ENCODE measurements at regions not wholly inside any gene's neighbourhood (a gene's known extent, or its start where the extent isn't known, plus 50 kb on each side); places are given as distances from the start of the nearest gene placed in this dataset.

DNA sequence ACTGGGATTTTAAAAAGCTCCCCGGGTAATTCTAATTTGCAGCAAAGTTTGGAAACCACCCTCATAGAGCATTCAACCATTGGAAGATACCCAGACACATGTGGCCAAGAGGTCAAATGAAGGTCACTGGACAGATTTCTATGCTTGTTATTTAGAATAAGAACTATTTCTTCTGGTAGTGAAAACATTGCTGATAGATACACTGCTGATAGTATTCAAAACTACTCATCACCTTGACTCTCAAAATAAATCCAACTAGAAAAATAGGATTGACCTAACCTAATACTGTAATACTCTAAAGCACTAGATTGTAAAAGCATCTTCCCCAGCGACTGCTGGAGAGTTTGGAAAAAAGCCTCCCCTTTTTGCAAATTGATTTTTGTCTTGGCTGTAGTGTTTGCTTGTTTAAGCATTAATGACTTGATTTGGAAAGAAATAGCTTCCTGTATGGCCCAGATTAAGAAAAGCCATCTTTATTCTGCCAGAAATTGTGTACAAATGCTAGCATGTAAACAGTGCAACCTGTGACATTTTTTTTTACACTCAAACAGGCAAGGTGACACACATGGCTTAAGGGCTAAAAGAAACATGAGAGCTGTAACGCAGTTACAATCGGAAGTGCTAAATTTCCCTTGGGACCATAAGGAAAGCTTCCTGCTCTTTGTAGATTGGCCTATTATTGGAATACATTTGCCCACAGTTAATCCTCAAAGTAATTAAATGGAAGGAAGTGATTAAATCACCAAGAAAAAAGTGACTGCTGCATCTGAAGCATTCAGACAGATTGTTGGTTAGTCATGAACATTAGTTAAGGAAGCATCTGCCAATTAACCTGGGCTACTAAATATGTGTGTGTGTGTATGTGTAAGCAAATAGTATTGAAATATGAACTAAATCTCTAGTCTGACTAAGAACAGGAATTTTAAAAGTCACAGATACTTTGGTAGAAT, 356.5 kb upstream of the ATP2B1 start:
- Histone ChIP-seq H3K36me3 (ENCODE audit: control insufficient read depth, insufficient read depth, low read length) (no peaks in the 10 kb centered on the region), H3K4me3 (replicated peaks; ENCODE audit: low read depth, low read length) (no peak overlapping the region), H3K27me3 (replicated peaks; ENCODE audit: control insufficient read depth, insufficient read depth, low read length) (no peaks in the 10 kb centered on the region)
- no peak for DNase-seq (ENCODE audit: extremely low read depth, insufficient read length)
- TF ChIP-seq, protein P1, sequence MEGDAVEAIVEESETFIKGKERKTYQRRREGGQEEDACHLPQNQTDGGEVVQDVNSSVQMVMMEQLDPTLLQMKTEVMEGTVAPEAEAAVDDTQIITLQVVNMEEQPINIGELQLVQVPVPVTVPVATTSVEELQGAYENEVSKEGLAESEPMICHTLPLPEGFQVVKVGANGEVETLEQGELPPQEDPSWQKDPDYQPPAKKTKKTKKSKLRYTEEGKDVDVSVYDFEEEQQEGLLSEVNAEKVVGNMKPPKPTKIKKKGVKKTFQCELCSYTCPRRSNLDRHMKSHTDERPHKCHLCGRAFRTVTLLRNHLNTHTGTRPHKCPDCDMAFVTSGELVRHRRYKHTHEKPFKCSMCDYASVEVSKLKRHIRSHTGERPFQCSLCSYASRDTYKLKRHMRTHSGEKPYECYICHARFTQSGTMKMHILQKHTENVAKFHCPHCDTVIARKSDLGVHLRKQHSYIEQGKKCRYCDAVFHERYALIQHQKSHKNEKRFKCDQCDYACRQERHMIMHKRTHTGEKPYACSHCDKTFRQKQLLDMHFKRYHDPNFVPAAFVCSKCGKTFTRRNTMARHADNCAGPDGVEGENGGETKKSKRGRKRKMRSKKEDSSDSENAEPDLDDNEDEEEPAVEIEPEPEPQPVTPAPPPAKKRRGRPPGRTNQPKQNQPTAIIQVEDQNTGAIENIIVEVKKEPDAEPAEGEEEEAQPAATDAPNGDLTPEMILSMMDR (IDR thresholded peaks at IDR 0.05; ENCODE audit: insufficient read depth, low read length, poor library complexity, severe bottlenecking), result no peak

DNA sequence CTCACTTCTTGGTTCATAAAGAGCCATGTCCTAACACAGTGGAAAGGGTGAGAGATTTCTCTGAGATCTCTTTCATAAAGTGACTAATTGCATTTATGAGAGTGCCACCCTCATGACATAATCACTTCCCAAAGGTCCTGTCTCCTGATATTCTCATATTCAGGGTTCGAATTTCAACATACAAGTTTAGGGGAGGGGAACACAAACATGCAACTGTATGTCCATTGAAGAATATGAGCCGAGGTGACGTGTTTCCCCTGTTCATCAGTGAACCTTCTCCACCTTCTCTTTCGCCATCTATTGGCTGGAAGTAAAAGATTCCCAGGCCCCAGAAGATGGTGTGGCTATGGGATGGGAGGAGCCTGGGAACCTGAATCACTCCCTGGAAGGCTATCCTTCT, 354.2 kb upstream of the ATP2B1 start:
- H3K36me3 ChIP-seq (ENCODE audit: control insufficient read depth, insufficient read depth, low read length), result no peaks in the 10 kb centered on the region
- no peak overlapping the region for H3K4me3 ChIP-seq (replicated peaks; ENCODE audit: low read depth, low read length)
- no peaks in the 10 kb centered on the region for H3K27me3 ChIP-seq (replicated peaks; ENCODE audit: control insufficient read depth, insufficient read depth, low read length)
- TF ChIP-seq, protein P1 (IDR thresholded peaks at IDR 0.05; ENCODE audit: insufficient read depth, low read length, poor library complexity, severe bottlenecking), result no peak
- DNase-seq (ENCODE audit: extremely low read depth, insufficient read length), result no peak

DNA sequence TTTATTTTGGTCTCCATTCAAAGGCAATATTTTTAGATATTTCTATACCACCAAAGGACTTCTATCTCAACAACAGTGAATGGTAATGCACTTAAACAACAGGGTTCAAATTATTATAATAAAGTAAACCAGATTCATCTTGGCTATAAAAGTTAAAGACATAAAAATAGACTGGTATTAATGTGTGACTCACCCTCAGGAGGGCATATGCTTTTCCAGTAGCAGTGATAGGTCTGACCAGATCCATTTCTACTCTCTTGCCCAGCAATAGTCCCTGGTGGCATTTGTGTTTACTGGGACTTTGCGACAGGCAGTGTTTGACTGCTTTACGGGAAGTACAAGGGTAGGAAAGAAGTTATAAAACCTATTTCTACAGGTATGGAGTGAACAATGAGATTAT, 353.2 kb upstream of the ATP2B1 start:
- TF ChIP-seq, protein P1 (IDR thresholded peaks at IDR 0.05; ENCODE audit: insufficient read depth, low read length, poor library complexity, severe bottlenecking), result no peak
- Histone ChIP-seq H3K27me3 (replicated peaks; ENCODE audit: control insufficient read depth, insufficient read depth, low read length) (no peaks in the 10 kb centered on the region), H3K36me3 (ENCODE audit: control insufficient read depth, insufficient read depth, low read length) (no peaks in the 10 kb centered on the region), H3K4me3 (replicated peaks; ENCODE audit: low read depth, low read length) (no peak overlapping the region)
- DNase-seq (ENCODE audit: extremely low read depth, insufficient read length), result no peak

DNA sequence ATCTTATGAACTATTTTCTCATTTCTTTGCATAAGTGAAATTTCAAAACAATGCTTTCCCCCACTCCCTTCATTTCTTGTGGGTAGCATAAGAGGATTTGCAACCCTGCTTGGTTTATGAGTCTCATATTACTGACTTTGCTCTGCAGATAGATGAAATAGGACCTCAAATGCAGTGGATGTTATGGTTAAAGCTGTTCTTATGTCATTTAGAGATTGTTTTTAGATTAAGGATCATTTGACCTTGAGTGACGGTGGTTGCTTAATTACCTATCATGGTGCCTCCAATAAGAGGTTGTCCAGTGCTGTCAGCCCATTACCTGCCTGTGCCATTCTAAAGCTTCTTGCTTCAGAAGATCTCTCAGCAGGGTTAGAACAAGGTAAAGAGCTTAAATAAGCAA, 351.4 kb upstream of the ATP2B1 start:
- no peaks in the 10 kb centered on the region for H3K36me3 ChIP-seq (ENCODE audit: control insufficient read depth, insufficient read depth, low read length)
- no peaks in the 10 kb centered on the region for H3K27me3 ChIP-seq (replicated peaks; ENCODE audit: control insufficient read depth, insufficient read depth, low read length)
- TF ChIP-seq, protein P1 (IDR thresholded peaks at IDR 0.05; ENCODE audit: insufficient read depth, low read length, poor library complexity, severe bottlenecking), result no peak
- H3K4me3 ChIP-seq (replicated peaks; ENCODE audit: low read depth, low read length), result no peak overlapping the region
- DNase-seq (ENCODE audit: extremely low read depth, insufficient read length), result no peak

DNA sequence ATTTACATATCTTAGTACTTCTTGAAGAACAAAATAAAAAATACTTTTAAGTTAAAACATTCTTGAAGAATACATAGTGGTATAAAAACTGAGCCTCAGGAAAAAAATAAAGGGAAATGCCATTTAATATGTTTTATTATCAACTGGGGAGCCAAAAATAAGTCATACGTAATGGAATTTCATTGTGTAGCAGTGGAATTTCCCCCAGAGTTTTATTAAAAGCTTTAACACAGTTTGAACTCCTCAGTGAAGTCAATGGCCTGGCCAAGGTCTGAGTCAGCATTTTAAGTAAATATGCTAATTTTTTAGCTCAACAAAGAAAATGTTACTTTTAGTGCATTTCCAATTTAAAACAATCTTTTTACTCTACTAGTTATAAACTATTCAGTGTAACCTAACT, 350.1 kb upstream of the ATP2B1 start:
- TF ChIP-seq, protein P1 (IDR thresholded peaks at IDR 0.05; ENCODE audit: insufficient read depth, low read length, poor library complexity, severe bottlenecking), result no peak
- H3K36me3 ChIP-seq (ENCODE audit: control insufficient read depth, insufficient read depth, low read length), result no peaks in the 10 kb centered on the region
- H3K4me3 ChIP-seq (replicated peaks; ENCODE audit: low read depth, low read length), result no peak overlapping the region
- no peak for DNase-seq (ENCODE audit: extremely low read depth, insufficient read length)
- H3K27me3 ChIP-seq (replicated peaks; ENCODE audit: control insufficient read depth, insufficient read depth, low read length), result no peaks in the 10 kb centered on the region
